KBM-7 (cell line): ENCODE measurements at regions not wholly inside any gene's neighbourhood (a gene's known extent, or its start where the extent isn't known, plus 50 kb on each side); places are given as distances from the start of the nearest gene placed in this dataset.

Source experiments
- DNase-seq: peaks from one replicate; pipeline ENCODE4 v3.0.0-alpha.2; 2015
- in situ Hi-C: fragments of 300-500 bp; cut with MboI; formaldehyde crosslinking; loops from 2 replicates; pipeline ENCODE4 v1.14.3; 2020; ENCODE audit warnings: low sequenced_read_pairs, low pct_unique_long_range_greater_than_20kb, mixed read lengths

GRCh38 chr11:116179401-116179800 lies 593.4 kb downstream of the BUD13 start:
- DNase-seq, result no peak
- in situ Hi-C loops, result no loop called here

DNA sequence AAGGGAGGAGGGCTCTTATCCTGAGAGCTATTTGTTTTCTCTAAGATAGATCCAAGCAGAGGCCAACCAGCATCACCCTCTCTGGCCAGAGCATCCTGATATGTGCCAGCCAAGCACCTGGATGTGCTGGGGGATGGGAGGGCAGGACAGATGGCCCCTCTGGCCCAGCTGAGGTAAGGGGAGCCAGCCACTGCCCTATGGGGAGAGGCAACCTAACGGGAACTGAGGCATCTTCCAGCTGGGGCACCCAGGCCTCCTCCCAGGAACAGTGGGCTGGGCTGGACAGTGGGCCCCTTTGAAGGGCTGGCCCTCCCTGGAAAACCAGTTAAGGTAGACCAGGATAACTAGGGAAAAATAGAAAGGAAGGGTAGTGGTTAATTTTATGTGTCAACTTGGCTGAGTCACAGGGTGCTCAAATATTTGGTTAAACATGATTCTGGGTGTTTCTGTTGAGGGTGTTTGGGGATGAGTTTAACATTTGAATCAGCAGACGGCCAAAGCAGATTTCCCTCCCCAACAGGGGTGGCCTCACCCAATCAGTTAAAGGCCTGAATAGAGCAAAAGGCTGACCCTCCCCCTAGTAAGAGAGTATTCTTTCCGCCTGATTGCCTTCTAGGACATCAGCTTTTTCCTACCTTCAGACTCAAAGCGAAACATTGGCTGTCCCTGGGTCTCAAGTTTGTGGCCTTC lies 595.1 kb downstream of the BUD13 start:
- no peak for DNase-seq
- in situ Hi-C loops, result no loop called here

DNA sequence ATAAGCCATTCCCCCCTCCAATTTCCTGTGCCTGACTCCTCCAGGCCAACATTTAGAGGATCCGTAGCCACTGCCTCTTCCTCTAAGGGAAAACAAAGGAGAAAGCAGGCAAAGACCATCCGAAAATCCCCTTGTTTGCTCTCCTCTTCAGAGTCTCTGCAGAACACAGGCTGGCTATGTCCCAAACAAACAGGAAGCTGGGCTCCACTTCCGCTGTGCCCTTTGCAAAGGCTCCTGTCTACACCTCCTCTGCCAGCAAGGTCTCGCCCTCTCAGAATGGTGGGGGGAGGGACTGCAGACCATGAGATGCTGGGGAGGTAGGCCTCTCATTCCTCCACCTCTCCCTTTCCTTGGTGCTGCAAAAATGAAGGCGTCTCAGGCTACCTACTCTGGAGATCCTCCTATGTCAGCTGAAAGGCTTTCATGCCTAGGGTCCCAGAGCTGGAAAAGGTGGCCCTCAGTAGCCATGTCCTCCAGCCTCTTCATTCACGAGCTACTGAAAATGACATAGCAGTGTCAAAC lies 596.2 kb downstream of the BUD13 start:
- DNase-seq, result no peak
- in situ Hi-C loops, result no loop called here

DNA sequence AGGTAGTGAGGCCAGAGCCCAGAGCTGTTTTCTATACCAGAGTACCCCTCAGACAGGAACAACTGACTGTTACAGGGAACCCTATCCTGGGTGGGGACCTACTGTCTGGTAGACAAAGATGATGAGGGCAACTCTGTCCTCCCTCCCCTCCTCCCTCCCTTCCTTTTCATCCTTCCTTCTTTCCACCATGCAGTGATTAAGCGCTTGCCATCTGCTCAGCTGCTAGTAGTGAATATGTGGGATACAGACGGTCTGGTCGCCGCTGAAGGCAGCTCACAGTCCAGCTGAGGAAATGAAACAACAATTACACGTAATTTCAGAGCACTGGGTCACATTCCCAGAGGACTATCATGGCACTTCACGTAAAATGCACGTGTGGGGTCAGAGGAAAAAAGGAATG lies 597.1 kb downstream of the BUD13 start:
- in situ Hi-C loops, result no loop called here
- no peak for DNase-seq

- DNase-seq, result no peak
- in situ Hi-C loops, result no loop called here
Observed at GRCh38 chr11:116173941-116174911, 598.6 kb downstream of the BUD13 start.

- DNase-seq, result no peak
- in situ Hi-C loops, result no loop called here
Observed at GRCh38 chr11:116173506-116173905, 599.3 kb downstream of the BUD13 start.

- in situ Hi-C loops, result no loop called here
- DNase-seq, result no peak
Observed at GRCh38 chr11:116172851-116173250, 599.9 kb downstream of the BUD13 start.

- in situ Hi-C loops, result no loop called here
- DNase-seq, result no peak
Observed at GRCh38 chr11:116172156-116172555, 600.6 kb downstream of the BUD13 start.

DNA sequence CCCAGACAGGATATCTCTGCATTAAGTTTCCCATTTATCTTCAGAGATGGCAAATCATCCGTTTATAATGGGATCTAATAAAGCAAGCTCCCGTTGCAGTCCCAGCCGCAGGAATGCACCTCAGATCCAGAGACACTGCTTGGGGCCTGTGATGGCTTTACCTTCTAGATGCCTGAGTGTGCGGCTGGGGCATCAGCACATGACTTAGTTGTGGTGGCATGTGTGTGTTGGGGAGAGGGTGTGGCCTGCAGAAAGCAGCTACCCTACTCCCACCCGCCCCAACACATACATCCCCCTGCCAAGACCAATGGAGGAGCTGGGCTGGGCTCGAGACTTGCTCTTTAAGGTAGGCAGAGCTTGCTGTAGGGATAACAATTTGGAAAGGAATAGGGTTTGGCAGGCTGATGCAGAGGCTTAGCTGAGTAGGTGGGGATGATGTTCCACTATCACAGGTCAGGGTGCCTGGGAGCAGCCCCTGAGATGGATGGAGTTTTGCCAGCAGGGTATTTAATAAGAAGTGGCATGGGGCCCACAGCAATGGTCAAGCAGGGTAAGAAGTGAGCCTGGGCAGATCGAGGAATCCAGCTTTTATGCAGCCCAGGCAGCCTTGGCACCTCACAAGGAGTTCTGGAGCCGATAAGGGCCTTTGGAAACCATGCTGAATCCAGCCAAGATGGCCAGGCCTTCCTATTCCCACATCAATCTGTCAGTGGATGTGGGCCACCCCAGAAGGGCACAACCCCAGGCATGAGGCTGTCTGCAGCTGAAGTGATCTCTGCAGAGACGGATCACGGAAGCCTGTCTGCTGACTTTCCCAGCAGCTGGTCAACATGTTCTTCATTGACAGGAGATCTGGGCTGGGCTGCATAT lies 601.3 kb downstream of the BUD13 start:
- in situ Hi-C loops, result no loop called here
- no peak for DNase-seq

GRCh38 chr11:116170526-116171120 lies 602.2 kb downstream of the BUD13 start:
- DNase-seq, result no peak
- in situ Hi-C loops, result no loop called here

DNA sequence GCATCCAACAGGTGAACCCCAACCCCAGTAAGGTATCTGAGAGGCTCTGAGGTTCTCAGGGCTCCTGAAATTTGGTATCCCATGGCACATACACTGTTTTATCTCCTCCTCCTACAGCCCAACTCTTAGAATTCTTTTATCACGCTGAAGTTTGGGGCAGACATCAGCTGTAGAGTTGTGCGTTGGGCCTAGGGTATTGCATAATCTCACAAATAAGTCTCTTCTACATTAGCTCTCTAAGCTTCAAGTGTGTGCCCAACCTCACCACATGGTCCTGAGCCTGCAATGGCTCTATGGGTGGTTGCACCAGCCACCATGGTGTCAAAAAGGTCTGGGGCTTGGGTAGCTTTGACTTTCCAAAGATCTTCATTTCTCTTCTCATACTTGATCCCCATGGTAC lies 603.0 kb downstream of the BUD13 start:
- in situ Hi-C loops, result no loop called here

DNA sequence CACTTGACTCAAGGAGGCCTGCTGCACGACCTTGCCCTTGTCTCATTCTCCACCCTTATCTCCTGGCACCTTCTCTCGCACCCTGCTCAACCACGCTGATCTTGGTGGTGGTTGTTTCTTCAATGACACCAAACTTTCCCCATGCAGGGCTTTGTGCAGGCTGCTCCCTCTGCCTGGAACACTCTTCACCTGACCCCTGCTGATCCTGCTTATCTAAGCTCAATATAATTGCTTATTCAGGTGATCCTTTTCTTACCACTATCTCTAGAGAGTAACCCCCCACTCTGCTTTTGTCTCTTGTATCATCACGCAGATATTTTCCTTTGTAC lies 604.4 kb downstream of the BUD13 start:
- DNase-seq, result no peak
- in situ Hi-C loops, result no loop called here

More for the DNA sequence above, 603.0 kb downstream of the BUD13 start:
- no peak for DNase-seq

GRCh38 chr11:116167706-116168458 lies 604.9 kb downstream of the BUD13 start:
- in situ Hi-C loops, result no loop called here
- no peak for DNase-seq

GRCh38 chr11:116166573-116167465 lies 606.0 kb downstream of the BUD13 start:
- DNase-seq, result no peak
- in situ Hi-C loops, result no loop called here

DNA sequence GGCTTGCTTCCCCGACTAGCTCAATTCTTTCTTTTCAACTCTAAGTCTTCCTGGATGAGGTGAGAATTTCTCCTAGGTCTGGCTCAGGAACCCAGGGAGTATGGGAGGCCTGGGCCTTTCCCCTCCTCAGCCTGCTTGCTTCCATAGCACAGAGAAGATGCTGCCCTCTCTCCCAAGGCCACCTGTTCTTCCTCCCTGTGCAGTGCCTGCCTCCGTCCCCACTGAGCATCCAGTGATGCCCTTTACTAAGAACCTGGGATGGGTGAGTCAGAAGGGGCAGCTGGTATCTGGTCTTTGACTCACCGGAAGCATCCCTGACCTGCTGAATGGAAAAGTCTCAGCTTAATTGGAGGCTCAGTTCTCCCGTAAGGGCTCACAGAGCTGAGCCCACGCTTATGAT lies 607.9 kb downstream of the BUD13 start:
- DNase-seq, result no peak
- in situ Hi-C loops, result no loop called here

- DNase-seq, result no peak
- in situ Hi-C loops, result no loop called here
Observed at GRCh38 chr11:116162886-116163230, 609.9 kb downstream of the BUD13 start.

- DNase-seq, result no peak
- in situ Hi-C loops, result no loop called here
Observed at GRCh38 chr11:116162086-116162885, 610.5 kb downstream of the BUD13 start.
